ENCODE measurements at regions not wholly inside any gene's neighbourhood (a gene's known extent, or its start where the extent isn't known, plus 50 kb on each side); places are given as distances from the start of the nearest gene placed in this dataset.

GRCh38 chr11:119912229-119912628, 183.2 kb upstream of the NECTIN1 start:
- H3K36me3 Mint-ChIP-seq (ENCODE audit: insufficient read depth in 1 of 3, low read depth in 3 of 3): peaks cover 0 to 5% (median 2%) of the 10 kb centered on the region in 3 experiments; a peak in 3 of 7 replicates
- Histone ChIP-seq H3K27me3 (ENCODE audit: insufficient read depth, low read length) (no peaks in the 10 kb centered on the region), H4K8ac (replicated peaks; ENCODE audit: insufficient read length, low read depth, low read length) (no peak overlapping the region), H3K18ac (ENCODE audit: insufficient read length, low read depth, low read length) (no peak overlapping the region), H3K14ac (ENCODE audit: insufficient read depth, low read length) (no peak overlapping the region), H2BK20ac (ENCODE audit: low read depth, low read length, poor library complexity, severe bottlenecking) (no peak overlapping the region), H4K20me1 (ENCODE audit: control insufficient read depth, insufficient read depth, insufficient read length) (no peaks in the 10 kb centered on the region), H2BK12ac (ENCODE audit: insufficient read length, low read depth, low read length) (no peak overlapping the region), H3K23me2 (ENCODE audit: insufficient read length, low read depth, low read length, poor library complexity, severe bottlenecking) (no peaks in the 10 kb centered on the region), H3K79me1 (ENCODE audit: insufficient read depth, low read depth, low read length, poor library complexity, severe bottlenecking) (no peaks in the 10 kb centered on the region), H2BK15ac (ENCODE audit: low read depth, low read length) (no peak overlapping the region), H3K23ac (ENCODE audit: insufficient read length, low read depth, low read length) (no peak overlapping the region), H3K4me2 (ENCODE audit: insufficient read depth, insufficient read length, low read length) (no peak overlapping the region), H3K4me1 (ENCODE audit: insufficient read depth, low read length) (peaks cover 2% of the 10 kb centered on the region; the same call in 1 of the 2 replicates), H3T11ph (ENCODE audit: low read length) (no peak overlapping the region), H3K4ac (ENCODE audit: low read depth, low read length) (no peak overlapping the region), H2AK5ac (ENCODE audit: insufficient read length, low read length) (no peak overlapping the region), H2AFZ (ENCODE audit: low read length) (no peak overlapping the region), H2BK5ac (ENCODE audit: insufficient read length, low read length) (no peak overlapping the region), H2BK120ac (ENCODE audit: low read depth, low read length, poor library complexity, severe bottlenecking) (no peak overlapping the region), H4K5ac (ENCODE audit: insufficient read length, low read depth, low read length) (no peak overlapping the region), H4K91ac (ENCODE audit: insufficient read length, low read depth, low read length) (no peak overlapping the region), H3K56ac (ENCODE audit: insufficient read length, low read depth, low read length) (no peak overlapping the region), H3K9me3 (ENCODE audit: control insufficient read depth, low read depth, low read length) (no peaks in the 10 kb centered on the region), H3K27ac (ENCODE audit: insufficient read length, low read depth, low read length) (no peak overlapping the region), H3K9ac (ENCODE audit: extremely low read depth, insufficient read length, low read length) (no peak overlapping the region), H3K79me2 (ENCODE audit: insufficient read depth, low read length) (no peaks in the 10 kb centered on the region)
- TF ChIP-seq, protein P1, sequence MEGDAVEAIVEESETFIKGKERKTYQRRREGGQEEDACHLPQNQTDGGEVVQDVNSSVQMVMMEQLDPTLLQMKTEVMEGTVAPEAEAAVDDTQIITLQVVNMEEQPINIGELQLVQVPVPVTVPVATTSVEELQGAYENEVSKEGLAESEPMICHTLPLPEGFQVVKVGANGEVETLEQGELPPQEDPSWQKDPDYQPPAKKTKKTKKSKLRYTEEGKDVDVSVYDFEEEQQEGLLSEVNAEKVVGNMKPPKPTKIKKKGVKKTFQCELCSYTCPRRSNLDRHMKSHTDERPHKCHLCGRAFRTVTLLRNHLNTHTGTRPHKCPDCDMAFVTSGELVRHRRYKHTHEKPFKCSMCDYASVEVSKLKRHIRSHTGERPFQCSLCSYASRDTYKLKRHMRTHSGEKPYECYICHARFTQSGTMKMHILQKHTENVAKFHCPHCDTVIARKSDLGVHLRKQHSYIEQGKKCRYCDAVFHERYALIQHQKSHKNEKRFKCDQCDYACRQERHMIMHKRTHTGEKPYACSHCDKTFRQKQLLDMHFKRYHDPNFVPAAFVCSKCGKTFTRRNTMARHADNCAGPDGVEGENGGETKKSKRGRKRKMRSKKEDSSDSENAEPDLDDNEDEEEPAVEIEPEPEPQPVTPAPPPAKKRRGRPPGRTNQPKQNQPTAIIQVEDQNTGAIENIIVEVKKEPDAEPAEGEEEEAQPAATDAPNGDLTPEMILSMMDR (conservative IDR thresholded peaks at IDR 0.05): no peak
- H3K27ac Mint-ChIP-seq: no peak overlapping the region; a peak in 2 of 7 replicates
- H3K9me3 Mint-ChIP-seq: peaks cover 4 to 11% of the 10 kb centered on the region in 2 experiments
- H3K4me3 Mint-ChIP-seq: no peak overlapping the region
- DNase-seq: no peak
- peaks cover 16% of the 10 kb centered on the region for H3K27me3 Mint-ChIP-seq (ENCODE audit: low read depth)
- WGBS (ENCODE audit: extremely low coverage, insufficient read length, low lambda C conversion rate): no CpG with 5 or more reads among the region's 6 CpGs
- peaks cover 16 to 20% of the 10 kb centered on the region in 2 experiments for H3K4me1 Mint-ChIP-seq
